ENCODE measurements at regions not wholly inside any gene's neighbourhood (a gene's known extent, or its start where the extent isn't known, plus 50 kb on each side); places are given as distances from the start of the nearest gene placed in this dataset.

DNA sequence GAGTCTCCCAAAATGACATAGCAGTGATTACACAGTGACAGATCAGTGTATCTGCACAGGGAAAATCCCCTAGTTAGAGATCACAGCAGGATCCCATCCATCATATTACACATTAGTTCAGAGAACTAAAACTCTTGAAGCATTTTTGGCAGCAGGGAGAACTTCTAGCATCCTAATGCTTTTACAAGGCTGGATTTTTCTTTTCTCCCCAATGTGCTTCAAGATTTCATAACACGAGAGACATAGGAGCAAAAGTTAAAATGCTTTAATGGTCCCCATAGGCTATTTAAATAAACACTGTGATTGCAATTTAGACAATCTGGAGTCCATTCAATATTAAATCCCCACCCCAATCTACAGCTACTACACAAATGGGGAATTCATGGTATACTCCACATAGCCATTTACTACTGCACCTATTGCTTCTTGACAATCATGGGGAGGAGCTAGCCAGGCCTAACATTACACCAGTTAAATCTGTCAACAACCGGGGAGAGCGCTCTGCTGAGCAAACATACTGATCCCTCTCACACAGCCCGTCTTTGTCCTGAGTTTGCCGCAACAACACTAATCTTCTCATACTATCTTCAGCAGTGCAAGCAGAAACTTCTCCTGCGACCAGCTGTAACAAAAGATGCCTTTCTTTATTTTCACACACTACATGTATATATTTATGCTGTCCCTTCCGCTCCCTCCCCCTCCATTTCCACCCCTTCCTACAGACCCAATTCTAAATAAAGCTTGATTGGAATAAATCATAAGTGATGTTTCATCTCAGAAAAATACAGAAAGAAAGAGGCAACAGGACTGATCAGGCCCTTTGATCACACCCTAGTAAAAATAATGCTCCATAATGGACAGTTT is 120.3 kb upstream of the SOX5 start:
- Histone ChIP-seq H3K4me2 (ENCODE audit: control insufficient read depth, extremely low read depth, insufficient read depth, low read depth, low read length) (no peak overlapping the region), H3K9me1 (ENCODE audit: control insufficient read depth, extremely low read depth, insufficient read depth, low read length) (no peaks in the 10 kb centered on the region), H3K27me3 (ENCODE audit: control insufficient read depth, extremely low read depth, insufficient read depth, low read length) (no peaks in the 10 kb centered on the region), H3K9ac (ENCODE audit: control insufficient read depth, extremely low read depth, insufficient read depth, low read length) (no peak overlapping the region), H3K36me3 (ENCODE audit: control insufficient read depth in 2 of 2, extremely low read depth in 1 of 2, insufficient read depth in 2 of 2, low read length in 2 of 2) (no peaks in the 10 kb centered on the region), H3K9me3 (ENCODE audit: control insufficient read depth, low read depth, low read length) (no peaks in the 10 kb centered on the region), H3K79me2 (ENCODE audit: control insufficient read depth, insufficient read depth, low read length) (no peaks in the 10 kb centered on the region), H4K20me1 (ENCODE audit: control insufficient read depth, extremely low read depth, insufficient read depth, low read length) (no peaks in the 10 kb centered on the region), H3K4me1 (ENCODE audit: control insufficient read depth, extremely low read depth, insufficient read depth, low read length) (no peaks in the 10 kb centered on the region), H3K4me3 (ENCODE audit: control insufficient read depth in 2 of 3, extremely low read depth in 1 of 3, insufficient read depth in 2 of 3, low read depth in 1 of 3, low read length in 3 of 3) (no peak overlapping the region), H2AFZ (ENCODE audit: control insufficient read depth, low read length) (no peak overlapping the region), H3K27ac (ENCODE audit: control insufficient read depth, insufficient read depth, low read length) (no peak overlapping the region)
- TF ChIP-seq, protein P1, sequence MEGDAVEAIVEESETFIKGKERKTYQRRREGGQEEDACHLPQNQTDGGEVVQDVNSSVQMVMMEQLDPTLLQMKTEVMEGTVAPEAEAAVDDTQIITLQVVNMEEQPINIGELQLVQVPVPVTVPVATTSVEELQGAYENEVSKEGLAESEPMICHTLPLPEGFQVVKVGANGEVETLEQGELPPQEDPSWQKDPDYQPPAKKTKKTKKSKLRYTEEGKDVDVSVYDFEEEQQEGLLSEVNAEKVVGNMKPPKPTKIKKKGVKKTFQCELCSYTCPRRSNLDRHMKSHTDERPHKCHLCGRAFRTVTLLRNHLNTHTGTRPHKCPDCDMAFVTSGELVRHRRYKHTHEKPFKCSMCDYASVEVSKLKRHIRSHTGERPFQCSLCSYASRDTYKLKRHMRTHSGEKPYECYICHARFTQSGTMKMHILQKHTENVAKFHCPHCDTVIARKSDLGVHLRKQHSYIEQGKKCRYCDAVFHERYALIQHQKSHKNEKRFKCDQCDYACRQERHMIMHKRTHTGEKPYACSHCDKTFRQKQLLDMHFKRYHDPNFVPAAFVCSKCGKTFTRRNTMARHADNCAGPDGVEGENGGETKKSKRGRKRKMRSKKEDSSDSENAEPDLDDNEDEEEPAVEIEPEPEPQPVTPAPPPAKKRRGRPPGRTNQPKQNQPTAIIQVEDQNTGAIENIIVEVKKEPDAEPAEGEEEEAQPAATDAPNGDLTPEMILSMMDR (optimal IDR thresholded peaks at IDR 0.05 in 1 of 3, IDR thresholded peaks at IDR 0.05 in 1 of 3, conservative IDR thresholded peaks at IDR 0.05 in 1 of 3; ENCODE audit: extremely low read depth in 1 of 3, insufficient read depth in 2 of 3, low read length in 3 of 3): no peak
- no peak for TF ChIP-seq EZH2 (IDR thresholded peaks at IDR 0.05; ENCODE audit: low read length)
- dilution Hi-C loops (cut with MboI; ENCODE audit: extremely low pct_ligation_motif_present, low sequenced_read_pairs): no loop called here
- DNase-seq (ENCODE audit: low read depth, low spot score): no peak
- no peak for FAIRE-seq

DNA sequence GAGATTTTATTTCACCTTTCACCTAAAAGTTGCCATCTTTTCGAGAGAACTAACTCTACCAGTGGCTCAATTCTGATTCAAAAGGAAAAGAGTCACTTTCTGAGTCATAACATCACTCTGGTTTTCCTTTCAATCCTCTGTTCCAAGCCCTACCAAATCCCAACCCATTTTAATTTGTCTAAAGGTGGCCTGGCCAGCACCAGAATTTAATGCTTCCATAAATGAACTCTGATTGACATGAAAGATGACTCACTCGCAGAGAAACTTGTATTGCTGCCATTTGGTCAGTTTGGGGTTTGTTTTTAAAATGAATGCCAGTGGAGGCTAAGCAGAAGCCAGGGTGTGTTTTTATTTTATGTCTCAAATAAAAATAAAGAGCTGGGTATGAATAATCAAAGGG is 117.4 kb upstream of the SOX5 start:
- no peaks in the 10 kb centered on the region for H3K27me3 ChIP-seq (ENCODE audit: control insufficient read depth, extremely low read depth, insufficient read depth, low read length)
- H2AFZ ChIP-seq (ENCODE audit: control insufficient read depth, low read length): no peak overlapping the region
- no peaks in the 10 kb centered on the region for H4K20me1 ChIP-seq (ENCODE audit: control insufficient read depth, extremely low read depth, insufficient read depth, low read length)
- no peak for TF ChIP-seq EZH2 (IDR thresholded peaks at IDR 0.05; ENCODE audit: low read length)
- TF ChIP-seq, protein P1 (optimal IDR thresholded peaks at IDR 0.05 in 1 of 3, IDR thresholded peaks at IDR 0.05 in 1 of 3, conservative IDR thresholded peaks at IDR 0.05 in 1 of 3; ENCODE audit: extremely low read depth in 1 of 3, insufficient read depth in 2 of 3, low read length in 3 of 3): no peak
- no peaks in the 10 kb centered on the region for H3K36me3 ChIP-seq (ENCODE audit: control insufficient read depth in 2 of 2, extremely low read depth in 1 of 2, insufficient read depth in 2 of 2, low read length in 2 of 2)
- DNase-seq (ENCODE audit: low read depth, low spot score) (no peak), FAIRE-seq (no peak)
- no peaks in the 10 kb centered on the region for H3K4me1 ChIP-seq (ENCODE audit: control insufficient read depth, extremely low read depth, insufficient read depth, low read length)
- H3K9me1 ChIP-seq (ENCODE audit: control insufficient read depth, extremely low read depth, insufficient read depth, low read length): no peaks in the 10 kb centered on the region
- no peak overlapping the region for H3K27ac ChIP-seq (ENCODE audit: control insufficient read depth, insufficient read depth, low read length)
- H3K9me3 ChIP-seq (ENCODE audit: control insufficient read depth, low read depth, low read length): no peaks in the 10 kb centered on the region
- no peak overlapping the region for H3K9ac ChIP-seq (ENCODE audit: control insufficient read depth, extremely low read depth, insufficient read depth, low read length)
- H3K79me2 ChIP-seq (ENCODE audit: control insufficient read depth, insufficient read depth, low read length): no peaks in the 10 kb centered on the region
- no peak overlapping the region for H3K4me2 ChIP-seq (ENCODE audit: control insufficient read depth, extremely low read depth, insufficient read depth, low read depth, low read length)
- no peak overlapping the region for H3K4me3 ChIP-seq (ENCODE audit: control insufficient read depth in 2 of 3, extremely low read depth in 1 of 3, insufficient read depth in 2 of 3, low read depth in 1 of 3, low read length in 3 of 3)
- dilution Hi-C loops (cut with MboI; ENCODE audit: extremely low pct_ligation_motif_present, low sequenced_read_pairs): no loop called here

Data from keratinocyte (primary cell).